ENCODE measurements at regions not wholly inside any gene's neighbourhood (a gene's known extent, or its start where the extent isn't known, plus 50 kb on each side); places are given as distances from the start of the nearest gene placed in this dataset.

GRCh38 chr1:34359411-34359810 is 182.7 kb downstream of the C1orf94 start:
- H3K27ac Mint-ChIP-seq = no peak overlapping the region
- no peak for TF ChIP-seq CTCF (IDR thresholded peaks at IDR 0.05; ENCODE audit: unreplicated experiment)
- H3K36me3 Mint-ChIP-seq (ENCODE audit: insufficient read depth) = no peaks in the 10 kb centered on the region
- peaks cover 3% of the 10 kb centered on the region for H3K4me1 Mint-ChIP-seq (ENCODE audit: low read depth)
- H3K4me3 Mint-ChIP-seq (ENCODE audit: low read depth) = no peak overlapping the region
- peaks cover 32% of the 10 kb centered on the region for H3K27me3 Mint-ChIP-seq
- no peaks in the 10 kb centered on the region for H3K9me3 Mint-ChIP-seq (ENCODE audit: low read depth)
- DNase-seq (ENCODE audit: low spot score, unreplicated experiment) = no peak

DNA sequence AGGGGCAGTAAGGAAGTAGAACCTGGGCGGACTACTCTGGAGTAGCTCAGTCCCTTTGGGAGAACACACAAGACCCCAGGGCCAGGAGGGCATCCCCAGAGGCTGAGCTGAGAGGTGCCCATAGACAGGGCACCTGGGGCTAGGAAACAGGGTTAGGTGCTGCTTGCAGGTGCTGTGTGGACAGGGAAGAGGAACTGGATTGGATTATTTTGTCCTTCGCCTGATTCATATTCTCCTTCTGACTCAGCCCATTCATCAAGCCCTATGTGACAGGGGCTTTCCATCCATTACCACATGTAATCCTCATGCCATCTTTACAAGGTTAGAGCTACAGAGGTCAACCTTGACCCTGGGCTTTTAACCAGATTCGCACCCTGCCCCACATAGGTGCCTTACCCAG is 183.9 kb downstream of the C1orf94 start:
- Mint-ChIP-seq H3K27ac (no peak overlapping the region), H3K4me3 (ENCODE audit: low read depth) (no peak overlapping the region), H3K4me1 (ENCODE audit: low read depth) (peaks cover 3% of the 10 kb centered on the region), H3K27me3 (peaks cover 36% of the 10 kb centered on the region), H3K9me3 (ENCODE audit: low read depth) (no peaks in the 10 kb centered on the region), H3K36me3 (ENCODE audit: insufficient read depth) (no peaks in the 10 kb centered on the region)
- no peak for DNase-seq (ENCODE audit: low spot score, unreplicated experiment)
- no peak for TF ChIP-seq CTCF (IDR thresholded peaks at IDR 0.05; ENCODE audit: unreplicated experiment)

GRCh38 chr1:34361121-34361520 is 184.4 kb downstream of the C1orf94 start:
- TF ChIP-seq CTCF (IDR thresholded peaks at IDR 0.05; ENCODE audit: unreplicated experiment) = no peak
- Mint-ChIP-seq H3K27ac (no peak overlapping the region), H3K9me3 (ENCODE audit: low read depth) (no peaks in the 10 kb centered on the region), H3K27me3 (peaks cover 41% of the 10 kb centered on the region), H3K36me3 (ENCODE audit: insufficient read depth) (no peaks in the 10 kb centered on the region), H3K4me1 (ENCODE audit: low read depth) (peaks cover 3% of the 10 kb centered on the region), H3K4me3 (ENCODE audit: low read depth) (no peak overlapping the region)
- DNase-seq (ENCODE audit: low spot score, unreplicated experiment) = no peak

- H3K36me3 Mint-ChIP-seq (ENCODE audit: insufficient read depth) = no peaks in the 10 kb centered on the region
- no peak overlapping the region for H3K27ac Mint-ChIP-seq
- peaks cover 42% of the 10 kb centered on the region for H3K27me3 Mint-ChIP-seq
- no peak for DNase-seq (ENCODE audit: low spot score, unreplicated experiment)
- no peak for TF ChIP-seq CTCF (IDR thresholded peaks at IDR 0.05; ENCODE audit: unreplicated experiment)
- peaks cover 3% of the 10 kb centered on the region for H3K4me1 Mint-ChIP-seq (ENCODE audit: low read depth)
- H3K4me3 Mint-ChIP-seq (ENCODE audit: low read depth) = no peak overlapping the region
- no peaks in the 10 kb centered on the region for H3K9me3 Mint-ChIP-seq (ENCODE audit: low read depth)
Observed at GRCh38 chr1:34361781-34362357, 185.2 kb downstream of the C1orf94 start.

DNA sequence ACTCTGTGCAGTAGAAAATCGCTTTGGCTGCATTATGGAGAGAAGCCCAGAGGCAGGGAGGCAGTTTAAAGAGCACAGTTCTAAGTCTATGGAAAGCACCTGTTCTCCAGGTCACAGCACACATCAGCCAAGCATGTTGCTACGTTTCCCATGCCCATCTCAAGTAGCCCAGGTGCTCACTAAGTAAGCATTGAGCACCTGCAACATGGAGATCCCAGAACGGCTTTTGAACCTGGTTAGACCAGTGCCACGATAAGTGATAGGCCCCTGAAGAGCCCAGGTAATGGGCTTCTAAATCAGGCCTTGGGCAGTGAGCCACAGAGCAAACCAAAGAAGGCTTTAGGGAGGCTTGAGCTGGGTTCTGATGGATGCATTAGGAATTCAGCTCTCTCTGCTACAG is 186.2 kb downstream of the C1orf94 start:
- Mint-ChIP-seq H3K27ac (no peak overlapping the region), H3K27me3 (peaks cover 42% of the 10 kb centered on the region), H3K4me1 (ENCODE audit: low read depth) (peaks cover 3% of the 10 kb centered on the region), H3K9me3 (ENCODE audit: low read depth) (no peaks in the 10 kb centered on the region), H3K36me3 (ENCODE audit: insufficient read depth) (no peaks in the 10 kb centered on the region), H3K4me3 (ENCODE audit: low read depth) (no peak overlapping the region)
- no peak for DNase-seq (ENCODE audit: low spot score, unreplicated experiment)
- TF ChIP-seq CTCF (IDR thresholded peaks at IDR 0.05; ENCODE audit: unreplicated experiment) = no peak
